ENCODE measurements at regions not wholly inside any gene's neighbourhood (a gene's known extent, or its start where the extent isn't known, plus 50 kb on each side); places are given as distances from the start of the nearest gene placed in this dataset.

DNA sequence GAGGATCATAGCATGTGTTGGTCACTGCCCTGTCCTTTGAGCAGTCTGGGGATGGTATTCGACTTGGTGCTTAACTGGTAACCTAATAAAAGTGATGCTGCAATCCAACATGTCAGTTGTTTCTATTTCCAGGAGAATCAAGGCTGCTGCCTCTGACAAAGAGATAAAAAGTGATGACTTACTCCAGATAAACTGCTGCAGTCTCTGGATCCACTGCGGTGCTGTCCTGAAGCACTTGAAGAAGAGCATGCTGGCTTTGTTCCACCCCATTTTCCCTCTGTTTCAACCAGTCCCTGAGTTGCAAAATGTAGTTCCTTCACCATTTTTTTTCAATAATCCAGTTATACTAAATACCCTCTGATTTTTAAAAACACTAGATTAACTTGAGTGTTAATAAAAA lies 403.5 kb upstream of the ANKRD30A start:
- TF ChIP-seq, protein P1, sequence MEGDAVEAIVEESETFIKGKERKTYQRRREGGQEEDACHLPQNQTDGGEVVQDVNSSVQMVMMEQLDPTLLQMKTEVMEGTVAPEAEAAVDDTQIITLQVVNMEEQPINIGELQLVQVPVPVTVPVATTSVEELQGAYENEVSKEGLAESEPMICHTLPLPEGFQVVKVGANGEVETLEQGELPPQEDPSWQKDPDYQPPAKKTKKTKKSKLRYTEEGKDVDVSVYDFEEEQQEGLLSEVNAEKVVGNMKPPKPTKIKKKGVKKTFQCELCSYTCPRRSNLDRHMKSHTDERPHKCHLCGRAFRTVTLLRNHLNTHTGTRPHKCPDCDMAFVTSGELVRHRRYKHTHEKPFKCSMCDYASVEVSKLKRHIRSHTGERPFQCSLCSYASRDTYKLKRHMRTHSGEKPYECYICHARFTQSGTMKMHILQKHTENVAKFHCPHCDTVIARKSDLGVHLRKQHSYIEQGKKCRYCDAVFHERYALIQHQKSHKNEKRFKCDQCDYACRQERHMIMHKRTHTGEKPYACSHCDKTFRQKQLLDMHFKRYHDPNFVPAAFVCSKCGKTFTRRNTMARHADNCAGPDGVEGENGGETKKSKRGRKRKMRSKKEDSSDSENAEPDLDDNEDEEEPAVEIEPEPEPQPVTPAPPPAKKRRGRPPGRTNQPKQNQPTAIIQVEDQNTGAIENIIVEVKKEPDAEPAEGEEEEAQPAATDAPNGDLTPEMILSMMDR (IDR thresholded peaks at IDR 0.05): no peak
- no peak for TF ChIP-seq POLR2A (IDR thresholded peaks at IDR 0.05)
- TF ChIP-seq POLR2AphosphoS5 (IDR thresholded peaks at IDR 0.05): no peak
